Ishikawa (cell line): ENCODE measurements at regions not wholly inside any gene's neighbourhood (a gene's known extent, or its start where the extent isn't known, plus 50 kb on each side); places are given as distances from the start of the nearest gene placed in this dataset.

Source experiments
- CEBPB ChIP-seq: IDR thresholded peaks from 2 replicates; pipeline ENCODE4 v1.6.1; 2012
- CREB1 ChIP-seq: IDR thresholded peaks from 2 replicates; pipeline ENCODE4 v1.6.1; 2012; ENCODE audit warnings: low read depth
- EGR1 ChIP-seq: IDR thresholded peaks from 2 replicates; pipeline ENCODE4 v1.6.1; 2012
- EP300 ChIP-seq: IDR thresholded peaks from 2 replicates; pipeline ENCODE4 v1.6.1; 2012; ENCODE audit warnings: borderline replicate concordance
- MAX ChIP-seq: IDR thresholded peaks from 2 replicates; pipeline ENCODE4 v1.6.1; 2012
- NFIC ChIP-seq: IDR thresholded peaks from 2 replicates; pipeline ENCODE4 v1.6.1; 2012
- RAD21 ChIP-seq: IDR thresholded peaks from 2 replicates; pipeline ENCODE4 v1.6.1; 2012; ENCODE audit warnings: low read depth
- REST ChIP-seq: IDR thresholded peaks from 2 replicates; pipeline ENCODE4 v1.6.1; 2012; ENCODE audit warnings: low read depth, mild to moderate bottlenecking
- TAF1 ChIP-seq: IDR thresholded peaks from 2 replicates; pipeline ENCODE4 v1.6.1; 2012; ENCODE audit warnings: low read depth, mild to moderate bottlenecking
- TCF12 ChIP-seq: IDR thresholded peaks from 2 replicates; pipeline ENCODE4 v1.6.1; 2012; ENCODE audit warnings: low read depth
- TEAD4 ChIP-seq: IDR thresholded peaks from 2 replicates; pipeline ENCODE4 v1.6.1; 2012
- USF1 ChIP-seq: IDR thresholded peaks from 2 replicates; pipeline ENCODE4 v1.6.1; 2012
- YY1 ChIP-seq: IDR thresholded peaks from 2 replicates; pipeline ENCODE4 v1.6.1; 2012; ENCODE audit warnings: low read depth
- ZBTB7A ChIP-seq: IDR thresholded peaks from 2 replicates; pipeline ENCODE4 v1.6.1; 2012; ENCODE audit warnings: low read depth

DNA sequence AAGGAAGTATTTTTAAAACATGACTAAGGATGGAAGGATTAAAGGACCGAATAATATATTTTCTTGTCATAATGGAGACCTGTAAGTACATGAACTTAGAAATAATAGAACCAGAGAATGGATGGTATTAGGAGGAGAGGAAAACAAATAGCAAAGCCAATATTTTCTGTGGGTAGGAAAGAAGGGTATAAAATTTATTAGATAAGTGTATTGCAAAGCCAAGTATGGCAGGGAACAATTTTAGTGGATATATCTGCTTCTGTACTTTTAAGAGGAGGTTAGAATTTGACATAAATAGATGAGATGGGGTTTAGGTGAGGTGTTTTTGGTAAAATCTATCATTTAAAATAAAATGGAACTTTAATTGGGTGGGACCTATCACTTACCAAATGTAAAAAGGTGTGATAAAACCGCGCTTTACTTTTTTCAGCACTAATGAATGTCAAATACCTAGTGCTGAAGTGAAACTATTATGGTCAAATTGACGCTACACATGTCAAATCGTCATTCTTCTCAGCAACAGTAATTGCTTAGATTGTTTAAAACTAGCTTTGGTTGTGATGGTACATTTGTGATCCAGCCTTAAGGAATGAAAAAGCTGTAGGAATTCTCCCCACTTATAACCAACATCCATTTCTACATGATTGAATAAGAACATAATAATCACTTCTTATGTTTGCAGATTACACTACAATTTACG is 78.1 kb upstream of the ZEB2 start:
- TF ChIP-seq TEAD4, result no peak
- no peak for TF ChIP-seq YY1
- TF ChIP-seq RAD21, result no peak

- TF ChIP-seq YY1, result no peak
- TF ChIP-seq NFIC, result no peak
- TF ChIP-seq RAD21, result no peak
- no peak for TF ChIP-seq REST
- TF ChIP-seq USF1, result no peak
- TF ChIP-seq ZBTB7A, result no peak
- no peak for TF ChIP-seq TAF1
- TF ChIP-seq TEAD4, result no peak
Observed at GRCh38 chr2:144597388-144597787, 77.5 kb upstream of the ZEB2 start.

DNA sequence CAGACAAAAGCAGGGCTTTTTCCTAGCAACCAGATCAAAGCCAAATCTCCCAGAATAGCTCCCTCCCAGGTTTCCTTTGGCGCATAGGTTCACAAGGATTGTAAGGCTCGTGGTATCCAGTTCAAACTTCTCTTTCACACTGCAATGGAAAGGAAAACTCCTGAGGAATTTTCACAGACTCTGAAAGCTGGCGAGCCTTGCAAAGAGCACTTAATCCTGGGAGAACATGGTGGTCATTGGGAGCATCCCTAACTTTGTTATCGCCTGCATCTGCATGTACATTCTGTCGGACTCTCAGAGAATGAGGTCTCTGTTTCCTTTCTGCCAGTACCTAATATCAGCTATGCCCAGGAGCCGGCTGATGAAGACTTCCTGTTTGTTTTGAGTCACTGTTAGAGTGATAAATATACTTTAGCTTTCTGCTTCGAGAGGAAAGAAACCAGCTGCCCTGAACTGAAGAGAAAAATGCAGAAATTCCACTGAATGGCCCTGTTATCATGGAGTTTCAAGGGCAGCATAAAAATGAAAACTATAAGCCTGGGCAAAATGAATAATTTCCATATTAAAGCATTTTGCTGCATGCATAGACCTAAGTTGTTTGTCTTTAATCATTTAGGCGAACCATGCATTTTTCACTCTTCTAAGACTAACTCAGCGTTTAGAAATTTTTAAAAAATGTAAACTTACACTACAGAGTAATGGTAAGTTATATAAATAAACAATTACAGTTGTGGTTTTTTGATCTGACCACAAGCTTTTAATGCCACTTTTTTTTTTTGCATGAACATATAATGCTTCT is 76.4 kb upstream of the ZEB2 start:
- TF ChIP-seq EGR1, result no peak
- no peak for TF ChIP-seq USF1

GRCh38 chr2:144595686-144596072 is 75.8 kb upstream of the ZEB2 start:
- no peak for TF ChIP-seq TAF1
- TF ChIP-seq CREB1, result no peak
- no peak for TF ChIP-seq TCF12
- no peak for TF ChIP-seq EP300
- no peak for TF ChIP-seq REST
- TF ChIP-seq RAD21, result no peak
- no peak for TF ChIP-seq CEBPB

GRCh38 chr2:144595279-144595678 is 75.4 kb upstream of the ZEB2 start:
- TF ChIP-seq ZBTB7A (no peak), CEBPB (no peak), TAF1 (no peak), RAD21 (no peak), REST (no peak), TEAD4 (no peak), CREB1 (no peak), EP300 (no peak), MAX (no peak), YY1 (no peak), EGR1 (no peak)
